AG04449 (cell line): ENCODE measurements at regions not wholly inside any gene's neighbourhood (a gene's known extent, or its start where the extent isn't known, plus 50 kb on each side); places are given as distances from the start of the nearest gene placed in this dataset.

Source experiments
- CTCF ChIA-PET: fragments of 350-600 bp; formaldehyde crosslinking; extraction: SDS; loops from one replicate; lab custom pipeline; 2021; ENCODE audit warnings: antibody characterized with exemption; lab: Yijun Ruan, JAX
- POLR2A ChIA-PET: fragments of 400-600, 350-600 bp; formaldehyde crosslinking; extraction: SDS; loops from one replicate; lab custom pipeline; 2020; ENCODE audit warnings: antibody characterized with exemption, inconsistent platforms; lab: Yijun Ruan, JAX
- DNase-seq: peaks from one replicate; pipeline ENCODE4 v3.0.0-alpha.2; 2010; ENCODE audit warnings: low read depth, low spot score
- H3K4me3 ChIP-seq: 2 replicates; pipeline ENCODE4 v1.5.1; 2011; ENCODE audit warnings: low read depth, mild to moderate bottlenecking, control low read depth, low read length
- TF ChIP-seq, protein P1 (sequence below): IDR thresholded peaks from one replicate; pipeline ENCODE4 v1.5.1; 2011; ENCODE audit warnings: mild to moderate bottlenecking, moderate library complexity, low read length, control low read depth, inconsistent platforms; ENCODE audit not compliant: insufficient read depth; ENCODE audit errors: missing control alignments

DNA sequence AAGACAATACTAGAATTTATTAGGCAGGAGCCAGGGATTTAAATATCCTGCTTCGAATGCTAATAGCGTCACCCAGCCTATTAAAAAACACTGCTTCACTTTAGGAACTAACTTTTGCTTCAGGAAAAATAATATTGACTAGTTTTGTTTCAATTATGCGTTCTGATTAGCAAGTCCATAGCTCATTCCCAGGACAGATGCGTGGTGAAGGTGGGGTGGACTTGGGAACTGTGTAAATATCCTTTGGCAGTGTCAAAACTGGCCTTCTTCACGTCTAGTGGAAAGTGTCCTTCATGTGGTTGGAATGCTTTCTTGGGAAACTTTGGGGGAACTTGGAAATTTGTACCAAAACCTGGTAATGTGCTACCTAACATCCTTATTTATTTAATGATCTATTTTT lies 474.8 kb upstream of the NOVA1 start:
- ChIA-PET CTCF (no interaction called here), POLR2A (no interaction called here)
- no peak for DNase-seq
- TF ChIP-seq, protein P1, sequence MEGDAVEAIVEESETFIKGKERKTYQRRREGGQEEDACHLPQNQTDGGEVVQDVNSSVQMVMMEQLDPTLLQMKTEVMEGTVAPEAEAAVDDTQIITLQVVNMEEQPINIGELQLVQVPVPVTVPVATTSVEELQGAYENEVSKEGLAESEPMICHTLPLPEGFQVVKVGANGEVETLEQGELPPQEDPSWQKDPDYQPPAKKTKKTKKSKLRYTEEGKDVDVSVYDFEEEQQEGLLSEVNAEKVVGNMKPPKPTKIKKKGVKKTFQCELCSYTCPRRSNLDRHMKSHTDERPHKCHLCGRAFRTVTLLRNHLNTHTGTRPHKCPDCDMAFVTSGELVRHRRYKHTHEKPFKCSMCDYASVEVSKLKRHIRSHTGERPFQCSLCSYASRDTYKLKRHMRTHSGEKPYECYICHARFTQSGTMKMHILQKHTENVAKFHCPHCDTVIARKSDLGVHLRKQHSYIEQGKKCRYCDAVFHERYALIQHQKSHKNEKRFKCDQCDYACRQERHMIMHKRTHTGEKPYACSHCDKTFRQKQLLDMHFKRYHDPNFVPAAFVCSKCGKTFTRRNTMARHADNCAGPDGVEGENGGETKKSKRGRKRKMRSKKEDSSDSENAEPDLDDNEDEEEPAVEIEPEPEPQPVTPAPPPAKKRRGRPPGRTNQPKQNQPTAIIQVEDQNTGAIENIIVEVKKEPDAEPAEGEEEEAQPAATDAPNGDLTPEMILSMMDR, result no peak
- no peak overlapping the region for H3K4me3 ChIP-seq

DNA sequence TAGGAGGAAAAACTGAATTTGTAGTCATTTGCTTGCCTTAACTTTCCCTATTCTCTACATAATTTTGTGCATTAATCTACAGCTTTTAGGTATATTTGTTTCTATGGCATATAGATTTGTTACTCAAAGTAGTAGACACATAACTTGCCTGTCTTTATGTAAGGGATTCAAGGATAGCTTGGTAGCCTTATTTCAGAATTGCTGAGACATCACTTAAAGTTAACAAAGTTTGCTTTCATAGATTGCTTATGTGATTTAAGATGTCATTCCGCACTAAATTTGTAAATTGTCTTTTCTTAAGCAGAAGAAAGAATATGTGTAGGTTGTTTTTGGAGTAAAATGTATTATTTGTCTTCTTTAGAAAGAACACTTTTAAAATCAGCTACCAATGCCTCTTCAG lies 477.7 kb upstream of the NOVA1 start:
- ChIA-PET CTCF (no interaction called here), POLR2A (no interaction called here)
- TF ChIP-seq, protein P1, result no peak
- no peak overlapping the region for H3K4me3 ChIP-seq
- DNase-seq, result no peak

- POLR2A ChIA-PET, result no interaction called here
These were observed 479.4 kb upstream of the NOVA1 start for GRCh38 chr14:27077214-27077613.

GRCh38 chr14:27077710-27078109 lies 479.9 kb upstream of the NOVA1 start:
- ChIA-PET POLR2A (no interaction called here), CTCF (no interaction called here)
- TF ChIP-seq, protein P1, result no peak
- DNase-seq, result no peak
- no peak overlapping the region for H3K4me3 ChIP-seq

More at GRCh38 chr14:27077214-27077613, 479.4 kb upstream of the NOVA1 start:
- CTCF ChIA-PET, result no interaction called here
- TF ChIP-seq, protein P1, result no peak
- DNase-seq, result no peak
- H3K4me3 ChIP-seq, result no peak overlapping the region

- no peak overlapping the region for H3K4me3 ChIP-seq
- DNase-seq, result no peak
- ChIA-PET CTCF (no interaction called here), POLR2A (no interaction called here)
- TF ChIP-seq, protein P1, result no peak
These were observed 480.4 kb upstream of the NOVA1 start for GRCh38 chr14:27078191-27078590.

- ChIA-PET CTCF (no interaction called here), POLR2A (no interaction called here)
- TF ChIP-seq, protein P1, result no peak
- no peak for DNase-seq
- H3K4me3 ChIP-seq, result no peak overlapping the region
These were observed 481.9 kb upstream of the NOVA1 start for GRCh38 chr14:27079716-27080115.
